HUES6 (cell line): ENCODE measurements at regions not wholly inside any gene's neighbourhood (a gene's known extent, or its start where the extent isn't known, plus 50 kb on each side); places are given as distances from the start of the nearest gene placed in this dataset.

Experiments used
- H3K27ac ChIP-seq: 2 replicates; pipeline ENCODE4 v1.7.0; 2013; ENCODE audit warnings: low read depth, mild to moderate bottlenecking, low read length, inconsistent platforms
- H3K27me3 ChIP-seq: 2 replicates; pipeline ENCODE4 v1.6.1; 2013; ENCODE audit warnings: low read length; ENCODE audit not compliant: control insufficient read depth, insufficient read depth
- H3K36me3 ChIP-seq: 2 replicates; pipeline ENCODE4 v1.6.1; 2013; ENCODE audit warnings: low read length; ENCODE audit not compliant: control insufficient read depth, insufficient read depth
- H3K4me1 ChIP-seq: 2 replicates; pipeline ENCODE4 v1.6.1; 2013; ENCODE audit warnings: low read length; ENCODE audit not compliant: control insufficient read depth, insufficient read depth
- H3K4me3 ChIP-seq: 2 replicates; pipeline ENCODE4 v1.5.1; 2013; ENCODE audit warnings: low read depth, low read length
- H3K9ac ChIP-seq: one replicate; pipeline ENCODE4 v1.6.1; 2013; ENCODE audit warnings: mild to moderate bottlenecking, low read length
- H3K9me3 ChIP-seq: 2 replicates; pipeline ENCODE4 v1.6.1; 2013; ENCODE audit warnings: low read depth, low read length; ENCODE audit not compliant: control insufficient read depth, insufficient read depth

DNA sequence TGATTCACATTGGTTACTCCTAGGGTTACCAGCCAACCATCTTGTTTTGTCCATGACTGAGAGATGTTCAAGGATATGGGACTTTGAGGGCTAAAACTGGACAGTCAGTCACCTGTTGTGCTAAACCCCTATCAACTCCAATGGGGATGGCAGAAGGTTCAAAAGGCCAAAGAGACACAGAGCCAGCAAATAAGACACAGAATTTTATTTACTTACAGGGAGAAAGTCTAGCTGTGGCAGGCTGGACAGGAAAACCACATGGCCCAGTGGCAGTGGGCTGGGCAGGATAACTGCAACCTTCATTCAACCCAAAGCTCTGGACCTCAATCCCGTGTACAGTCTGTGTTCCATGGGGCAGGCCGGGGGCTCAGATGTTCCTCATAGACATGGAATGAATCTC lies 326.7 kb upstream of the RPS6KA3 start:
- no peaks in the 10 kb centered on the region for H3K36me3 ChIP-seq
- no peak overlapping the region for H3K4me3 ChIP-seq
- H3K9me3 ChIP-seq: no peaks in the 10 kb centered on the region; the same call in 1 of the 2 replicates
- H3K27me3 ChIP-seq: no peaks in the 10 kb centered on the region; the same call in 1 of the 2 replicates
- peaks cover 11% of the 10 kb centered on the region for H3K4me1 ChIP-seq
- no peak overlapping the region for H3K9ac ChIP-seq
- H3K27ac ChIP-seq: no peak overlapping the region

- no peaks in the 10 kb centered on the region for H3K36me3 ChIP-seq
- H3K27me3 ChIP-seq: no peaks in the 10 kb centered on the region; the same call in 1 of the 2 replicates
- no peak overlapping the region for H3K27ac ChIP-seq
- no peak overlapping the region for H3K9ac ChIP-seq
- H3K9me3 ChIP-seq: no peaks in the 10 kb centered on the region; the same call in none of the 2 replicates
- H3K4me1 ChIP-seq: peaks cover 7% of the 10 kb centered on the region
- no peak overlapping the region for H3K4me3 ChIP-seq
Measured at GRCh38 chrX:20591246-20591645, 324.5 kb upstream of the RPS6KA3 start.

DNA sequence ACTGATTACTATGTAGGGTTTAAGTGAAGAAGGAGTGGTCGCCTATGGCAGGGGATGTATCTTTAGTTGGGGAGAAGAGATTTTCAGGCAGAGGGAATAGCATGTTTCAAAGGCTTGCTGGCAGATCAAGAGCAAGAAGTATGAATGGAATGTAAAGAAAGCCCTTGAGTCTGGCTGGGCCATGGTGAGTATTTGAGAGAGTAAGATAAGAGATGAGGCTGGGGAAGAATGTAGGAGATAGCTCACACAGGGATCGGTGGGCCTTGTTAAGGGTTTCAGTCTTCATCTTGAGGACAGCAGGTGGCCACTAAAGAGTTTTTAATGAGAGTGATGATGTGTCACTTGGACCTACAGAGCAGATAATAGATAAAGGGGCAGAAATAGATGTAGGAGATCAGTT lies 319.1 kb upstream of the RPS6KA3 start:
- H3K4me3 ChIP-seq: no peak overlapping the region
- H3K9ac ChIP-seq: no peak overlapping the region
- no peak overlapping the region for H3K27ac ChIP-seq
- H3K9me3 ChIP-seq: no peaks in the 10 kb centered on the region; the same call in none of the 2 replicates
- H3K4me1 ChIP-seq: peaks cover 4% of the 10 kb centered on the region; the same call in 1 of the 2 replicates
- no peaks in the 10 kb centered on the region for H3K27me3 ChIP-seq
- no peaks in the 10 kb centered on the region for H3K36me3 ChIP-seq

DNA sequence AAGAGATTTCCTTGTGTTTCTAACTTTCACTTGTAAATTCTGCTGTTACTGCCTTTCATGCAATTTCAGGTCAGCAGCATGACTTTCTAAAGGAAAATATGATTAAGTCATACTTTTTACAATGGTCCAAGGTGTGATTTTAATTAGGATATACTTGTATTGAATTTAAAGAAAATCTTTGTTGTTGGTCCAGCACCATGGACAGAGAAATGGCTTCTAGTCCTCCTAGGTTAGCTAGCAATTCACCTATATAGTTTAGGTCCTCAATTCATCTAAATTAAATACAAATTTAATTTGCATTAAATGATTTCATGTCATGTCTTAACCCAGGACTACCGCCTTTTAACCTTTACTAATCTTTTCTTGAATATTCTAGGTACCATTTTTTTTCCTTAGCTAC lies 304.9 kb upstream of the RPS6KA3 start:
- Histone ChIP-seq H3K9ac (no peak overlapping the region), H3K27me3 (peaks cover 10% of the 10 kb centered on the region; the same call in 1 of the 2 replicates), H3K4me1 (no peaks in the 10 kb centered on the region), H3K27ac (no peak overlapping the region), H3K9me3 (no peaks in the 10 kb centered on the region), H3K36me3 (no peaks in the 10 kb centered on the region), H3K4me3 (no peak overlapping the region)

DNA sequence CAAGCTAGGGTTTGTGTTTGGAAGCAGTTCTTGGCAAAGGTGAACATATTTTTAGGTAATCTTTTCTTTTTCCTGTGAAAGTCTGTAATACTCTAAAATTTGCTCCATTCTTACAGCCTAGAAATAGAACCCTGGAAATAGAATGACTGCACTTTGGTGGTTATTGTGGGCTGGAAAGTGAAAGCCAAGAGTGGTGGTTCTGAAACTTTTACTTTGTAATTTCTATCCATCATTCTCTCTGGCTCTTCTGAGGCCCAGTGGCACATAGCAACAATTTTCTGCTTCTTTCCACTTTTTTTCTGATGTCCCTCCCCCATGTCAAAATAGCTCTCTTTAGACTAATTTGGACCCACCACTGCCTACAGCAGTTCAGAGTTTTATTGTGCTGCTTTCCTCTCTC lies 300.4 kb upstream of the RPS6KA3 start:
- no peak overlapping the region for H3K4me3 ChIP-seq
- H3K4me1 ChIP-seq: peaks cover 4% of the 10 kb centered on the region; the same call in 1 of the 2 replicates
- H3K9me3 ChIP-seq: no peaks in the 10 kb centered on the region
- no peak overlapping the region for H3K9ac ChIP-seq
- no peak overlapping the region for H3K27ac ChIP-seq
- no peaks in the 10 kb centered on the region for H3K36me3 ChIP-seq
- peaks cover 7% of the 10 kb centered on the region; the same call in 1 of the 2 replicates for H3K27me3 ChIP-seq

DNA sequence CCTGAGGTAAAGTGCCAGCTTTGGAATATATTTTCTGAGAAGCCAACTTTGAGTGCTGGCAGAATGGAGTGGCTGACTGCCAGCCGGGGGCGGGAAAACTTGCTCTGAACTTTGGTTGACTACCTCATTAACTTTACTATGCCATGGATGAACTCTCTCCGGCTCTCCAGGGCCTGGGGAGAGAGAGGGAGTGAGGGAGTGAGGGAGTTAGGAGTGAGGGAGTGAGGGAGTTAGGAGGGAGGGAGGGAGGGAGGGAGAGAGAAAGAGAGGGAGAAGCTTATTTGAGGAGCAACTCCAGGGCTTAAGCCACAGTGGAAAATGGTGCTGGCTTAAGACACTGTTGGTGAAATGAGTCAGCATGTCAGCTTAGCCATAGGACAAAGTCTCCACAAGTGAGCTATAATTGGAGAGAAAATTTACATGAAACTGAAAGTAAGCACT lies 280.9 kb upstream of the RPS6KA3 start:
- Histone ChIP-seq H3K4me1 (no peaks in the 10 kb centered on the region), H3K9me3 (peaks cover 18% of the 10 kb centered on the region), H3K4me3 (no peak overlapping the region), H3K27ac (no peak overlapping the region), H3K9ac (no peak overlapping the region), H3K27me3 (no peaks in the 10 kb centered on the region; the same call in 1 of the 2 replicates), H3K36me3 (no peaks in the 10 kb centered on the region)

GRCh38 chrX:20545538-20545937 lies 278.8 kb upstream of the RPS6KA3 start:
- no peaks in the 10 kb centered on the region for H3K4me1 ChIP-seq
- no peak overlapping the region for H3K4me3 ChIP-seq
- peaks cover 38% of the 10 kb centered on the region for H3K9me3 ChIP-seq
- no peaks in the 10 kb centered on the region for H3K36me3 ChIP-seq
- no peak overlapping the region for H3K27ac ChIP-seq
- no peaks in the 10 kb centered on the region; the same call in 1 of the 2 replicates for H3K27me3 ChIP-seq
- no peak overlapping the region for H3K9ac ChIP-seq

GRCh38 chrX:20542072-20542471 lies 275.4 kb upstream of the RPS6KA3 start:
- Histone ChIP-seq H3K4me1 (no peaks in the 10 kb centered on the region), H3K9me3 (peaks cover 40% of the 10 kb centered on the region), H3K4me3 (no peak overlapping the region), H3K9ac (no peak overlapping the region), H3K36me3 (no peaks in the 10 kb centered on the region), H3K27ac (no peak overlapping the region), H3K27me3 (no peaks in the 10 kb centered on the region)

GRCh38 chrX:20538974-20539373 lies 272.3 kb upstream of the RPS6KA3 start:
- H3K27ac ChIP-seq: no peak overlapping the region
- no peak overlapping the region for H3K4me3 ChIP-seq
- peaks cover 33% of the 10 kb centered on the region for H3K9me3 ChIP-seq
- H3K4me1 ChIP-seq: no peaks in the 10 kb centered on the region
- H3K9ac ChIP-seq: no peak overlapping the region
- H3K36me3 ChIP-seq: no peaks in the 10 kb centered on the region
- no peaks in the 10 kb centered on the region; the same call in 1 of the 2 replicates for H3K27me3 ChIP-seq

- no peak overlapping the region for H3K4me3 ChIP-seq
- H3K27ac ChIP-seq: no peak overlapping the region
- peaks cover 6% of the 10 kb centered on the region; the same call in 1 of the 2 replicates for H3K4me1 ChIP-seq
- H3K9me3 ChIP-seq: no peaks in the 10 kb centered on the region
- no peak overlapping the region for H3K9ac ChIP-seq
- H3K27me3 ChIP-seq: peaks cover 17% of the 10 kb centered on the region; the same call in 1 of the 2 replicates
- no peaks in the 10 kb centered on the region for H3K36me3 ChIP-seq
Measured at GRCh38 chrX:20531667-20532066, 265.0 kb upstream of the RPS6KA3 start.

DNA sequence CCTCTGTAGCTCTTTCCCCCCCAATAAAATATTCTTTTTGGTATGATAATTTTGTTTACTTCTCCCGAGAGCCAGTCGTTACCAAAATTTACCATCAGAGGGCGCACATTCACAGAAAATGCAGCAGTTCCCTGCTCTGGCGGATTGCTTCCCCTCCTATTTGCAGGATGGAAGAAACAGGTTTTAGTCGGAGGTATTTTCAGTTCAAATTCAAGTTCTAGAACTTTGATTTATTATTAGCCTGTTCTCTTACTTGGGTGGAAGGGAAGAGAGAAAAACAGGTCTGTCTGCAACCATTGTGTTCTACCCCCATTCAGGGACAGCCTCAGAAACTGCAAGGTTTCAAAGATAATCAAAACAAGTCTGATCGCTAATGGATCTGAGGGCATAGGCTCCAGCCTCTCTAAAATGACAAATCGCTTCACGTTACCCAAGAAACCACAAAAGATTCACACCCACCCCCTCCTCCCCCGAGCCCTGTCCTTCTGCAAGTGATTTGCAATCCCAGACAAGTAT lies 263.8 kb upstream of the RPS6KA3 start:
- no peak overlapping the region for H3K9ac ChIP-seq
- no peaks in the 10 kb centered on the region for H3K36me3 ChIP-seq
- H3K4me1 ChIP-seq: peaks cover 6% of the 10 kb centered on the region; the same call in 1 of the 2 replicates
- H3K4me3 ChIP-seq: 0 out of 2 replicates have a peak overlapping the region, but pooled peaks have one; percentile 37
- no peak overlapping the region for H3K27ac ChIP-seq
- peaks cover 17% of the 10 kb centered on the region; the same call in 1 of the 2 replicates for H3K27me3 ChIP-seq
- H3K9me3 ChIP-seq: no peaks in the 10 kb centered on the region
